Peyer's patch (tissue), 4 donors: ENCODE measurements at regions not wholly inside any gene's neighbourhood (a gene's known extent, or its start where the extent isn't known, plus 50 kb on each side); places are given as distances from the start of the nearest gene placed in this dataset.

Experiments used
- CTCF ChIP-seq, 6 experiments: fragments of 450-650 bp in 4 of 6; fragments of 200-600 bp in 2 of 6; sonication (generic) in 1 of 6; IDR thresholded peaks; one replicate each; pipeline ENCODE4 v1.5.1; 2017 to 2019; ENCODE audit warnings: antibody characterized with exemption in 6 of 6, mild to moderate bottlenecking in 3 of 6, moderate library complexity in 1 of 6
- POLR2A ChIP-seq, 2 donors: fragments of 450-650 bp; IDR thresholded peaks; one replicate each; pipeline ENCODE4 v1.5.1; 2017; ENCODE audit warnings: antibody characterized with exemption in 2 of 2, mild to moderate bottlenecking in 2 of 2, moderate library complexity in 2 of 2

GRCh38 chr15:45849136-45849535, 214.3 kb downstream of the SQOR start:
- no peak for TF ChIP-seq POLR2A (IDR thresholded peaks at IDR 0.05)
- no peak for TF ChIP-seq CTCF (IDR thresholded peaks at IDR 0.05)
